ENCODE measurements at regions not wholly inside any gene's neighbourhood (a gene's known extent, or its start where the extent isn't known, plus 50 kb on each side); places are given as distances from the start of the nearest gene placed in this dataset.

GRCh38 chr18:63058521-63058920 lies 261.0 kb downstream of the BCL2 start:
- no peak for TF ChIP-seq EZH2 (IDR thresholded peaks at IDR 0.05; ENCODE audit: borderline replicate concordance)
- TF ChIP-seq, protein P1, sequence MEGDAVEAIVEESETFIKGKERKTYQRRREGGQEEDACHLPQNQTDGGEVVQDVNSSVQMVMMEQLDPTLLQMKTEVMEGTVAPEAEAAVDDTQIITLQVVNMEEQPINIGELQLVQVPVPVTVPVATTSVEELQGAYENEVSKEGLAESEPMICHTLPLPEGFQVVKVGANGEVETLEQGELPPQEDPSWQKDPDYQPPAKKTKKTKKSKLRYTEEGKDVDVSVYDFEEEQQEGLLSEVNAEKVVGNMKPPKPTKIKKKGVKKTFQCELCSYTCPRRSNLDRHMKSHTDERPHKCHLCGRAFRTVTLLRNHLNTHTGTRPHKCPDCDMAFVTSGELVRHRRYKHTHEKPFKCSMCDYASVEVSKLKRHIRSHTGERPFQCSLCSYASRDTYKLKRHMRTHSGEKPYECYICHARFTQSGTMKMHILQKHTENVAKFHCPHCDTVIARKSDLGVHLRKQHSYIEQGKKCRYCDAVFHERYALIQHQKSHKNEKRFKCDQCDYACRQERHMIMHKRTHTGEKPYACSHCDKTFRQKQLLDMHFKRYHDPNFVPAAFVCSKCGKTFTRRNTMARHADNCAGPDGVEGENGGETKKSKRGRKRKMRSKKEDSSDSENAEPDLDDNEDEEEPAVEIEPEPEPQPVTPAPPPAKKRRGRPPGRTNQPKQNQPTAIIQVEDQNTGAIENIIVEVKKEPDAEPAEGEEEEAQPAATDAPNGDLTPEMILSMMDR (IDR thresholded peaks at IDR 0.05; ENCODE audit: poor library complexity) = no peak

Data from hepatocyte (in vitro differentiated cells).